ENCODE measurements at regions not wholly inside any gene's neighbourhood (a gene's known extent, or its start where the extent isn't known, plus 50 kb on each side); places are given as distances from the start of the nearest gene placed in this dataset.

GRCh38 chr3:173257797-173258196, 116.8 kb upstream of the SPATA16 start:
- DNase-seq (ENCODE audit: low spot score) = no peak
- no peaks in the 10 kb centered on the region for H3K36me3 Mint-ChIP-seq (ENCODE audit: low read depth, unreplicated experiment)
- TF ChIP-seq CTCF (IDR thresholded peaks at IDR 0.05; ENCODE audit: unreplicated experiment) = no peak
- H3K4me1 Mint-ChIP-seq (ENCODE audit: unreplicated experiment) = no peaks in the 10 kb centered on the region
- H3K27ac Mint-ChIP-seq (ENCODE audit: unreplicated experiment) = no peak overlapping the region
- no peak overlapping the region for H3K4me3 Mint-ChIP-seq (ENCODE audit: unreplicated experiment)
- H3K27me3 Mint-ChIP-seq (ENCODE audit: unreplicated experiment) = no peaks in the 10 kb centered on the region
- H3K9me3 Mint-ChIP-seq (ENCODE audit: unreplicated experiment) = no peaks in the 10 kb centered on the region

GRCh38 chr3:173255555-173255954, 114.5 kb upstream of the SPATA16 start:
- Mint-ChIP-seq H3K27ac (ENCODE audit: unreplicated experiment) (no peak overlapping the region), H3K4me3 (ENCODE audit: unreplicated experiment) (no peak overlapping the region), H3K36me3 (ENCODE audit: low read depth, unreplicated experiment) (no peaks in the 10 kb centered on the region), H3K9me3 (ENCODE audit: unreplicated experiment) (no peaks in the 10 kb centered on the region), H3K27me3 (ENCODE audit: unreplicated experiment) (no peaks in the 10 kb centered on the region), H3K4me1 (ENCODE audit: unreplicated experiment) (no peaks in the 10 kb centered on the region)
- no peak for TF ChIP-seq CTCF (IDR thresholded peaks at IDR 0.05; ENCODE audit: unreplicated experiment)
- no peak for DNase-seq (ENCODE audit: low spot score)

GRCh38 chr3:173253471-173253870, 112.4 kb upstream of the SPATA16 start:
- no peak overlapping the region for H3K4me3 Mint-ChIP-seq (ENCODE audit: unreplicated experiment)
- H3K27me3 Mint-ChIP-seq (ENCODE audit: unreplicated experiment) = no peaks in the 10 kb centered on the region
- no peaks in the 10 kb centered on the region for H3K4me1 Mint-ChIP-seq (ENCODE audit: unreplicated experiment)
- no peak overlapping the region for H3K27ac Mint-ChIP-seq (ENCODE audit: unreplicated experiment)
- H3K36me3 Mint-ChIP-seq (ENCODE audit: low read depth, unreplicated experiment) = no peaks in the 10 kb centered on the region
- no peak for DNase-seq (ENCODE audit: low spot score)
- H3K9me3 Mint-ChIP-seq (ENCODE audit: unreplicated experiment) = no peaks in the 10 kb centered on the region
- TF ChIP-seq CTCF (IDR thresholded peaks at IDR 0.05; ENCODE audit: unreplicated experiment) = no peak

GRCh38 chr3:173249457-173249856, 108.4 kb upstream of the SPATA16 start:
- H3K4me3 Mint-ChIP-seq (ENCODE audit: unreplicated experiment) = no peak overlapping the region
- no peaks in the 10 kb centered on the region for H3K36me3 Mint-ChIP-seq (ENCODE audit: low read depth, unreplicated experiment)
- TF ChIP-seq CTCF (IDR thresholded peaks at IDR 0.05; ENCODE audit: unreplicated experiment) = no peak
- H3K27me3 Mint-ChIP-seq (ENCODE audit: unreplicated experiment) = no peaks in the 10 kb centered on the region
- H3K27ac Mint-ChIP-seq (ENCODE audit: unreplicated experiment) = no peak overlapping the region
- DNase-seq (ENCODE audit: low spot score) = no peak
- H3K9me3 Mint-ChIP-seq (ENCODE audit: unreplicated experiment) = no peaks in the 10 kb centered on the region
- H3K4me1 Mint-ChIP-seq (ENCODE audit: unreplicated experiment) = no peaks in the 10 kb centered on the region

- Mint-ChIP-seq H3K4me1 (ENCODE audit: unreplicated experiment) (no peaks in the 10 kb centered on the region), H3K4me3 (ENCODE audit: unreplicated experiment) (no peak overlapping the region), H3K27me3 (ENCODE audit: unreplicated experiment) (no peaks in the 10 kb centered on the region), H3K27ac (ENCODE audit: unreplicated experiment) (no peak overlapping the region), H3K36me3 (ENCODE audit: low read depth, unreplicated experiment) (no peaks in the 10 kb centered on the region), H3K9me3 (ENCODE audit: unreplicated experiment) (no peaks in the 10 kb centered on the region)
- no peak for DNase-seq (ENCODE audit: low spot score)
- TF ChIP-seq CTCF (IDR thresholded peaks at IDR 0.05; ENCODE audit: unreplicated experiment) = no peak
Observed at GRCh38 chr3:173241727-173242126, 100.7 kb upstream of the SPATA16 start.
